ENCODE measurements at regions not wholly inside any gene's neighbourhood (a gene's known extent, or its start where the extent isn't known, plus 50 kb on each side); places are given as distances from the start of the nearest gene placed in this dataset.

DNA sequence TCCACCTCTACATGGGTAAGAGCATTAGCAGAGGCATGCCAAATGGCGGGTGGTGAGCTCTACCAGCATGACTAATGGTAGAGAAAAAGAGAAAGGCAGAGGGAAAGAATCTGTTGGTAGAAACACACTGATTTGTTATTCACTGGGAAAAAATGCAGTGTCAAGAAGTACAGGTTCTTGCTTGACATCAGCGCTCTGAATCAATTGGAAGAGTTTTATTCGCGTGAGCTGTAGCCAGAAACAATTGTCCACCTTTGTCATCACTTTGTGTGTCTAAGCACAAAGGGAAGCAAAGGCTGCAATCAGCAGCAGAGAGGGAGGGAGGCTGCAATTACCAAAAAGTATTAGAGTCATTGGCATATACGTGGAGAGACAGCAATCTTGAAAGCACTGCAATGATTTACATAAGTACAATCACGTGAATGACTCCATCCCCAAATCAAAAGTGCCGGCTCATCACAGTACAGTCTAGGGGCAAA lies 67.7 kb upstream of the HS3ST1 start:
- DNase-seq, result no peak

DNA sequence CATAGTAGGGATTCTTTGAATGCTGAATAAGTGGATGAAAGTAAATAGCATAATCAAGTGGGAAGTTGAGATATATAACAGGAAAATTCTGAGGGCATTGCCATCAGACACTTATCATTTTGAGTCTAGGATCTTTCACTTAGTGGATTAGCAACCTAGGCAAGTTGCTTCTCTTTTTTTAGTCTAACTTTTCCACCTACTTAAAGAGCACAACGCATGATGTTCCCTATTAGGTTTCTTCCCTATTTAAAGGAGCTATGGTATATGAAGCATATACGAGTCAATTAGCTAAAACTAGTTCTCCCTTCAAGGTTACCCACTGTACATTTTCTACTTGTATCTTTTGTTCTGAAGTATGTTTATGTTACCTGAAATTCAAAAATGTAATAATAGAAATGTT lies 67.1 kb upstream of the HS3ST1 start:
- DNase-seq, result no peak

DNA sequence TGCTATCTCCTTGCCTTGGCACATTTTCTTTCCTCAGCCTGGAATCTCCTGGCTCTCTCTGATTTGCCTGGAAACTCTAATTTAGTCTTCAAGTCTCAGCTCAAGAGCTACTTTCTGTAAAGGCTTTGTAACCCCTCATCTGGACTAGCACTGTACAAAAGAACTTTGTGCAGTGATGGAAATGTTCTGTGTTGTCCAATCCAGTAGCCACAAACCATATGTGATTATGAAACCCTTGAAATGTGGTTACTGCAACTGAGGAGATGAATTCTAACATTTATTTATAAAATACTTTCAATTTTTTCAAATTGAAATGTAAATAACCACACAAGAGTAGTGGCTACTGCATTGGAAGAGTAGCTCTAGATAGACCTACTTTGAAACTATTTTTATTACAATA lies 66.6 kb upstream of the HS3ST1 start:
- no peak for DNase-seq

DNA sequence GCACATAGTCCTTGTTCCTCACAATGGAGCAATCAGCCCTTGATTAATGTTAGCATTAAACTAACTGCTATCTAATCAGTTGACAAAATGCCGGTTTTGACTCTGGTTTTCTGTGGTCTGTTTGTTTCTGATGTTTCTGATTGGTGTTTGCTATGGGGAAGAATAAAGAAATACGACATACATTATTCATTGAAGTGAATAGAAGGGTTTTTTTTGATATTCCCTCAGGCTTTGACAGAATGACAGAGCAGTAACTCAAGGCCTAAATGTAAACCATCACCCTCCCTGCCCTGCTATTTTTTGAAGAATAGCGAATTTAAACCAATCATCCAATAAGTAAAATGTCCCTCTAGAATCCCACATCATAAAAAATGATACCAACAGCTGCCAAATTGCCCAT lies 65.5 kb upstream of the HS3ST1 start:
- DNase-seq, result no peak

DNA sequence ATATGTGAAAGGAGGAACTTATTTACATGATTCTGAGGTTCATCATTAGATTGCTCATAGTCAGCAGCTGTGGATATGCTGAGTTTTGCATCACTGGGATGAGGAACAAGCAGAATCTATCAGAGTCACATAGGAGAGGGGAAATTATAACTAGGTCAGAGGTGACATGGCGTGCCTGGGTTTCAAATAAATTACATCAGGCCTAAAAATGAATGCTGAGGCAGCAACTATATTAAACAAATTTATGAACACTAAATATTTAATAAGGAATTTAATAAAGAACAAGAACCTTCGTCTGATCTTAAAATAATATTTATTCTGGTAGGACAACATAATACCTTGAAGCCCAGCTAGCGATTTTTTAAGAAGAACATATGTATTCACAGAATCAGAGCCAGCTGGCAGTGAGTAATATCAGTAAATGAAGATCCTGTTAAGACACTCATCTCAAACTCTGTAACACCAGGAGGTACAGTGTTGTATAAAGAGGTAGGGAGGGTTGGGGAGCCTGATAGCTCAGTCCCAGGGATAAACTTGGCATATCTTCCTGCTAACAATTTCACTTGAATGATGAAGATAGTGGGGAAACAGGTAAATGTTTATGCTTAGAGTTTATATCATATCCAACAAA lies 60.9 kb upstream of the HS3ST1 start:
- DNase-seq, result no peak

DNA sequence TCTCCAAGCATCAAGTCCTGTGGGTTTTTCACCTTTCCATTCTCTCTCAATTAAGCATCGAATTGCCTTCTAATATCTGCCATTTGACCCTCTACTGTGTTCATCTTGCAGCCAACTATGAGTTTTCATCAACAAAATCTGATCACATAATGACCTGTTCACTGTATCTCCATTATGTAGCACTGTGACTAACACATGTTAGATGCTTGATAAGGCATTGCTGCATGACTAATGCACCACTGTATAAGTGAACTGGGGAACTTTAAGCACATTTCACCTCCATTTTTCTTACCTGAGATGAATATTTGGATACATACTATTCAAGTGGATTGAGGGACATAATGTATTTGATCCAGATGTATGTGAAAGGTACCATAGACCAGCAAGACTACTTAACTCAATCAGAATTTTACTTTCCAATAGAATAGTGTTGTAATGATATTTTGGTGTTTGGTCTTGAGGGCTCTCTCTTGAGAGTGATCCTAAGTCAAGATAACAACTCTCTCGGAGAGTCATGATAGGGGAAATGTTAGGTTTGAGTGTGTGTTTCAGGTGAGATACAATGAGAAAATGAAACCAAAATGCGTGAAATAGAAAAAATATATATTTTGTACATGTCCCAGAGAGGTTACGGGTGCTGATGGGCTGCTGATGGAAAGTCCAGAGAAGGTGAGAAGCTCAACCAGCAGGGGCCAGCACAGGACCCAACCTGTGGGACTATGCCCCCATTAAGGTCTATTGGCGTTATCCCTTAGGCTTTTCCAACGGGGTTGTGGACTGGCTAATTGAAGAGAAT lies 60.2 kb upstream of the HS3ST1 start:
- DNase-seq, result no peak

DNA sequence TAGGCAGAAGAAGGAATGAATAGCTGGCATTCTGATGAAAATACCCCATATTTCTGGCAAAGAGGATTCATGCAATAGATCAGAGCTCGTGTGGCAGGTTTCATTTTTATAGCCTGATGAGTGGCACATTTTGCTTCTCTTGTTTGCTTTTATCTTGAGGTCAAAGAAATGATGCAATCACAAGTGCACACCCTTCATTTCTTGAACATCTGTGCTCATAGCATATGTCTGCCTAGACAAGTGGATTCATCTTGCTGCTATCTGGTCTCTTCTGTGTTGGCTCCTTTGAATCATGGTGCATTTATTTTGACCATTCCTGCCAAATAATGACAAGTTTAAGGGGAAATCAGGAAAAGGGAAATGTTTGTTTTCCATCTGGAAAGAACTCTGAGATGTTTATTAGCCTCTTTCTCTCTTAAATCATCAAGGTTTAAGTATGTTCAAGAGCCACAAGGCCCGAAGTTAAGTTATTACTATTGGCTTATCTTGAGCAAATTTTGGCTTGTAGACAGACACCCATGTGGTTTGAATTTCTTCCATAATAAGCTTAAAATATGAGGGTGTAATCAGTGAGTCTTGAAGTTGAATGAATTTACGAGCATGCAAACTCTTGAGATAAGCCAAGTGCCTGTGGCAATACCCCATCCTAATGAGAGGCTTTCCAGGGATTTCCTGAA lies 59.3 kb upstream of the HS3ST1 start:
- DNase-seq, result peak; percentile 2

DNA sequence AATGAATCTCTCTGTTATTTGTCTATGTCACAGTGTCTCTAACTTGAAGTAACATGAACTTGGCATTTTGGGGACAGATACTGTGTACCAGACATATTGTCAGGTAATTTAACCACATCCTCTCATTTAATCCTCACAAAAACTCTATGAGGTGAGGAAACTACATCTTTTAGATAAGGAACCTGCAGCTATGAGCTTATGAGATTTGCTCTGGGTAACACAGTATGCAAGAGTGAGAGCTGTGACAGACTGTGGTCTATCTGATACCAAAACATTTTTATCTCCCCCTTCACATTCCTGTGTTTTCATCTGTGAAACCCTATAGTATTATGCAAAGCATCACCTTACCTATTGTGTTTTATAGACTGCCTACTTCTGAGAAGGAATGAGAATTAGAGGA lies 58.4 kb upstream of the HS3ST1 start:
- no peak for DNase-seq

DNA sequence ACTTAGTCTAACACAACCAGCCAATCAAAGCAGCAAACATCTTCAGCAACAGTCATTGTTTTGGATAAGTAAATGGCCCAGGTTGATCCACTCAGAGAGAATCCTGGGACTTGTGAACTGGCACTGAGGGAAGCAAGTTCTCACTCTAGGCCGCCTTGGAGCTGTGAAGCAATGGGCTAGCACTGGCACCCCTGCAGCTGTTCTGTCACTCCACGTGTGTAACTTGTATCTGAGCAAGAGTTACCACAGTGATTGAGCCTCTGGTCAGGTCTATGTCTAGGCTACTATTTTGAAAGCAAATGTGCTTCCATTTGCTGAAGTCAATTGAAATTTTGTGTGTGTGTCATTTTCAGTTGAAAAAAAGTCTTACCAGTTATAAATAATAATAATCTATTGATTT lies 57.2 kb upstream of the HS3ST1 start:
- DNase-seq, result no peak

DNA sequence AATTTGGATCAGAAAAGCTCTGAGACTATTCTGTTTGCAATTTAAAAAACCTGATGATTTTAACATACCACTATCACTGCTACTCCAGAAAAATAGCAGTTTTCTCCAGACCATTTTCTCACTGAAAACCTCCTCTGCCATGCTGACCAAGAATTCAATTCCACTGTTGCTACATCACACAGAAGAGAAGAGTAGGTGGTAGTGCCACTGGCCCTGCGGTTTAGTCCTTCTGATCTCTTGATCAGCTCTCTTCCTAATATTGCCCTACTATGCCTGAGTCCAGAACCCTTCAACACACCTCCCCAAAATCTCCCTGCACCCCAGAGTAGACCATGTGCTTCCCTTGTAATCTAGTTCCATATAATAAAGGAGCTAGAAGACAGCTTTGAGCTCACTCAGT lies 55.8 kb upstream of the HS3ST1 start:
- no peak for DNase-seq

DNA sequence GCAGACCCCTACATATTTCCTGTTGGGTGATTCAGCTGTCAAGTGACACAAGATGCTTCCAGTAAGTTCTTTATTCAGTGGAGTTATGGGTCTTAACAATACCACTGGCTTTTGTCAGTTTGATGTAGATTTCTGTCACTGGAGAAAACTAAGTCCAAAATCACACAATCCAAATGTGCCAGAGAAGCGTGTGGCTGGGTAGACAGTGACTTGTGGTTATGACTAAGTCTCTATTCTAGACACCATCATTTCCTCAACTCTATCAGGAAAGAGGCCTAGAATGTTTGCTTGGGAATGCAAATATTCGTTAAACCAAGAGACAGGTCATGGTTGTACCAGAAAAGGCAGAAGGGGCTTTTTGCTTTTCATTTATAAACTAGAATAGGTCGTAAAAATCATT lies 54.4 kb upstream of the HS3ST1 start:
- DNase-seq, result no peak

DNA sequence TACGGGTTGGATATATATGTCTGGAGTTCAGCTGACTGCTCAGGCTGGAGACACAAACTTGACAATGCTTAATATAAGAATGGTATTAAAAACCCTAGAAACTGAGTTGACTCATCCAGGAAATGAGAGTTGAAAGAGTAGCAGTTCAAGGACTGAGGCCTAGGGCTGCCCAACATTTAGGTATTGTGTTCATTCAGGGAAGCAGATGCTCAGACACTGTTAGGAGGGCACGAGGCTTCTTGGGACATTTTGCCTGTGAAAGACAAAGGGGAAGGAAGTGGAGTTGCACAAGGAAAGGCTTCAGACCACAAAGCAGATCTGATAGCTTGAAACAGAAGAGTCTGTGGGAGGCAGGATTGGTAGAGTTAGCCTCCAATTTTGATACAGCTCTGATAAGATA lies 52.0 kb upstream of the HS3ST1 start:
- DNase-seq, result no peak
